GM12875 (cell line): ENCODE measurements at regions not wholly inside any gene's neighbourhood (a gene's known extent, or its start where the extent isn't known, plus 50 kb on each side); places are given as distances from the start of the nearest gene placed in this dataset.
A peak's percentile ranks its signal among the peaks of the same experiment; 100 is the strongest.

ENCODE experiments used
- H3K4me3 ChIP-seq: one replicate; pipeline ENCODE4 v1.5.1; 2011; ENCODE audit warnings: low read depth, low read length, control low read depth
- CTCF ChIP-seq: IDR thresholded peaks from 2 replicates; pipeline ENCODE4 v1.5.1; 2011; ENCODE audit warnings: low read depth, mild to moderate bottlenecking, control low read depth, inconsistent platforms, low read length, moderate library complexity, borderline replicate concordance; ENCODE audit not compliant: insufficient read depth

GRCh38 chr1:48062353-48062752 lies 65.2 kb upstream of the TRABD2B start:
- no peak for TF ChIP-seq CTCF
- H3K4me3 ChIP-seq: no peak overlapping the region

DNA sequence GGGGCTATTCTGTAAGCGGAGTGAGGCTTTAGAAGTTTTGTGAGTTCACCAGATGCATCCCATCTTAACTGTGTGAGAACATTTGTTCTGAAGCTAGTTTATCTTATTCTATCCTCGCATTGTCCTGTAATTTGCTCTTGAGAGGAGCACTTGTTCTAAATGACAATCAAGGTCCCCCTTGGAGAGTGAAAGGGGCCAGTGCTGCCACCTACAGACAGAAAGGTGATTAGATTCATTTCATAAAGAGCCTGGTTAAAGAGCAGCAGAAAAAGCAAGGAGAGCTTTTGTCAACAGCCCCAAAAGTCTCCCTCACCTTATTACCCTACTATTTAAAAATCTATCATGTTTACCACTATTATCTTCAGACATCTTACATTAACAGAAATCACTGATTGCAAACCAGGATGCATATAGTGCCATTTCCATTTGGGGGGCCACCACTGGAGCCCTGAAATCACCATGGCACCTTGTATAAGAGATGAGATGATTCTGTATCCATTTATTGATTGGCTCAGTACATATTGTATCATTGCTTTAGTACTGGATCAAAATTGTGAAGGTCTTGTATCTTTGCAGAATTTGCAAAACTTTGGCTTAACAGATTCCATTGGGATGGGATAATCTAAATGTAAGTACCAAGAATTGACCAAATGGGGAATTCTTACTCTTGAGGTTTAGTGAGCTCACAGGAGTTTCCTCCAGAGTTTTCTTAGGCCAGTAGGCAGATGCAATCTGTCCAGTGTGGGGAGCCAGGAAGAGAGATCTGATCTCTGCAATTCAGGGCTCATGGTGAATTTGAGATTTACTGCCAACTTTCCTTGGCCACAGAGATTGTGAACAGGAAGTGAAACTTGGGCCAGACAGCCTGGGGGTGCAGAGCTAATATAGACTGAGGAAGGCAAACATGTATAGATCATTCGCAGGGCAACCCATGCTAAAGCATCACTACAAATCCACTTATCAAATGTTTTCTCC lies 64.3 kb upstream of the TRABD2B start:
- no peak overlapping the region for H3K4me3 ChIP-seq
- TF ChIP-seq CTCF: peak; percentile 40; the same call in 1 of the 2 replicates

- no peak for TF ChIP-seq CTCF
Measured at GRCh38 chr1:48059289-48059688, 62.1 kb upstream of the TRABD2B start.

GRCh38 chr1:48058135-48059025 lies 61.2 kb upstream of the TRABD2B start:
- TF ChIP-seq CTCF: no peak
- H3K4me3 ChIP-seq: no peak overlapping the region

More at GRCh38 chr1:48059289-48059688, 62.1 kb upstream of the TRABD2B start:
- H3K4me3 ChIP-seq: no peak overlapping the region

DNA sequence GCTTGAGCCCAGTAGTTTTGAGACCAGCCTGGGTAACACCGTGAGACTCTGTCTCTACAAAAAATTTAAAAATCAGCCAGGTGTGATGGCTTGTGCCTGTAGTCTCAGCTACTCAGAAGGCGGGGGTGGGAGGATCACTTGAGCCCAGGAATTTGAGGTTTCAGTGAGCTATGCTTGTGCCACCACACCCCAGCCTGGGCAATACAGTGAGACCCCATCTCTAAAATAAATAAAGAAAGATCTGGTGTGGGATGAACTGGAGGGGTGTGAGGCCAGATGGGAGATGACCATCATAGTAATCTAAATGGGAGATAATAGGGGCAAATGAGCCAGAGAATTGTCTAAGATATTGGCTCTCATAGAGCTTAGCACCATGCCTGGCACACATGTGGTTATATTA lies 60.1 kb upstream of the TRABD2B start:
- no peak for TF ChIP-seq CTCF
- no peak overlapping the region for H3K4me3 ChIP-seq

GRCh38 chr1:48055876-48056764 lies 58.9 kb upstream of the TRABD2B start:
- no peak overlapping the region for H3K4me3 ChIP-seq
- no peak for TF ChIP-seq CTCF
